ENCODE measurements at regions not wholly inside any gene's neighbourhood (a gene's known extent, or its start where the extent isn't known, plus 50 kb on each side); places are given as distances from the start of the nearest gene placed in this dataset.

DNA sequence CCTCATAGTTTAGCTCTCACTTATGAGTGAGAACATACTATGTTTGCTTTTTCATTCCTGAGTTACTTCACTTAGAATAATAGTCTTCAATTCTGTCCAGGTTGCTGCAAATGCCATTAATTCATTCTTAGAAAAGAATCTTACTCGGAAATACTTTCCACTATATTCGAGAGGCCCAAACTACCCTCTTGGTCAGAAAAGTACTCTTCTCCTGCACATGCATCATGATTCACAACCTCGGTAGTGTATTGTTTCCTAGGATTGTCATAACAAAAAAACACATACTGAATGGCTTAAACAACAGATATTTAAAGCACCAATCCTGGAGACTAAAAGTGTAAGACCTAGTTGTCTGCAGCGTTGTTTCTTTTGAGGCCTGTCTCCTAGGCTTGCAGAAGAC is 364.0 kb upstream of the SLC14A2 start:
- Histone ChIP-seq H3K4me3 (no peak overlapping the region), H3K36me3 (no peaks in the 10 kb centered on the region), H3K27ac (no peak overlapping the region), H3K4me1 (peaks cover 0 to 26% (median 7%) of the 10 kb centered on the region in 6 donors), H3K9me3 (no peaks in the 10 kb centered on the region), H3K27me3 (replicated peaks in 1 of 7) (no peaks in the 10 kb centered on the region)
- WGBS, 5 donors, result 86 to 96% (median 91%) methylated on average over 4 of the region's 4 CpGs
- intact Hi-C loops (cut with DNase I; ENCODE audit: low total_unique reads), result no loop called here
- TF ChIP-seq POLR2A (IDR thresholded peaks at IDR 0.05), result no peak
- no peak for TF ChIP-seq POLR2AphosphoS5 (IDR thresholded peaks at IDR 0.05)
- TF ChIP-seq, protein P1, sequence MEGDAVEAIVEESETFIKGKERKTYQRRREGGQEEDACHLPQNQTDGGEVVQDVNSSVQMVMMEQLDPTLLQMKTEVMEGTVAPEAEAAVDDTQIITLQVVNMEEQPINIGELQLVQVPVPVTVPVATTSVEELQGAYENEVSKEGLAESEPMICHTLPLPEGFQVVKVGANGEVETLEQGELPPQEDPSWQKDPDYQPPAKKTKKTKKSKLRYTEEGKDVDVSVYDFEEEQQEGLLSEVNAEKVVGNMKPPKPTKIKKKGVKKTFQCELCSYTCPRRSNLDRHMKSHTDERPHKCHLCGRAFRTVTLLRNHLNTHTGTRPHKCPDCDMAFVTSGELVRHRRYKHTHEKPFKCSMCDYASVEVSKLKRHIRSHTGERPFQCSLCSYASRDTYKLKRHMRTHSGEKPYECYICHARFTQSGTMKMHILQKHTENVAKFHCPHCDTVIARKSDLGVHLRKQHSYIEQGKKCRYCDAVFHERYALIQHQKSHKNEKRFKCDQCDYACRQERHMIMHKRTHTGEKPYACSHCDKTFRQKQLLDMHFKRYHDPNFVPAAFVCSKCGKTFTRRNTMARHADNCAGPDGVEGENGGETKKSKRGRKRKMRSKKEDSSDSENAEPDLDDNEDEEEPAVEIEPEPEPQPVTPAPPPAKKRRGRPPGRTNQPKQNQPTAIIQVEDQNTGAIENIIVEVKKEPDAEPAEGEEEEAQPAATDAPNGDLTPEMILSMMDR (IDR thresholded peaks at IDR 0.05 in 8 of 11, conservative IDR thresholded peaks at IDR 0.05 in 3 of 11), result no peak
- no peak for DNase-seq

DNA sequence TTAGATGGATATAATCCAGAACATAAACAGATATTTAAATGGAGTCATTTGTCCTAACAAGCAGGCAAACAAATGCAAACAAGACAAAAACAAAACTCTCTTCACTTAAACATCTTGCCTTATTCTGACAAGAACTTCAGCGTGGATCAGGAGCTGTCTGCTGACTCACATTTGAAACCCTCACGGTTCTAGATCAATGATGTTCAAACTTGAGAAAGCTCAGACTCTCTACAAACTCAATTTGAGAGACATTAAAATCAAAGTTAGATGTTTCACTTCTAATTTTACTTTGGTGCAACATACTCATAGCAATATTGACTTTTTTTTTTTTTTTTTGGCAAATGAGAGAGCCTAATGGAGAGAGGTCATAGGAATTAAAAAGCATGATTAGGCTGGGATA is 362.8 kb upstream of the SLC14A2 start:
- WGBS, 5 donors, result 66 to 76% (median 72%) methylated on average over 2 of the region's 2 CpGs
- Histone ChIP-seq H3K27ac (no peak overlapping the region), H3K27me3 (replicated peaks in 1 of 7) (no peaks in the 10 kb centered on the region), H3K36me3 (no peaks in the 10 kb centered on the region), H3K4me3 (no peak overlapping the region), H3K9me3 (no peaks in the 10 kb centered on the region), H3K4me1 (peaks cover 0 to 26% (median 7%) of the 10 kb centered on the region in 6 donors)
- TF ChIP-seq POLR2A (IDR thresholded peaks at IDR 0.05) (no peak), POLR2AphosphoS5 (IDR thresholded peaks at IDR 0.05) (no peak)
- intact Hi-C loops (cut with DNase I; ENCODE audit: low total_unique reads), result no loop called here
- no peak for DNase-seq

DNA sequence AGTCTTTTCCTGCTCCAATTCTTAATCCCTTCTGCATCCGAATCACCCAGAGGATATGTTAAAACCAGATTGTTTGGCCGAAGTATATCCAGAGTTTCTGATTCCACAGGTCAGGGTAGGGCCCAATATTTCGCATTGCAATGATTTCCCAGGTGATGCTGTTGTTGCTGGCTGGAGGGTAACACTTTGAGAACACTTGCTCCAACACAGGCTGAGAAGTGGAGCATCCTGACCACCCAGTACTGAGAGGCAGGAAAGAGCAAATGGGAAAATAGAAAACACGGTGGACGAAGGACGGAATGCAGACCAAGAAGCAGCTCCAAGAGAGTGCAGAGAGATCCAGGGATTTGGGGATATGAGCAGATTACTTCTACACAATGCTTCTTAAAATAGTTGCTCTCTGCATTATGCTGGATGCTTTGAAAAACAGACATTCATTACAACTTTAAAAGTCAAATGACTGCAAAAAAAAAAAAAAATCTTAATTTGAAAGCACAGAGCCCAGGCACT is 362.2 kb upstream of the SLC14A2 start:
- no peaks in the 10 kb centered on the region for H3K9me3 ChIP-seq
- H3K27ac ChIP-seq, result no peak overlapping the region
- peaks cover 0 to 23% (median 6%) of the 10 kb centered on the region in 6 donors for H3K4me1 ChIP-seq
- TF ChIP-seq, protein P1 (IDR thresholded peaks at IDR 0.05 in 8 of 11, conservative IDR thresholded peaks at IDR 0.05 in 3 of 11), result no peak
- TF ChIP-seq POLR2A (IDR thresholded peaks at IDR 0.05) (no peak), POLR2AphosphoS5 (IDR thresholded peaks at IDR 0.05) (no peak)
- no peaks in the 10 kb centered on the region for H3K36me3 ChIP-seq
- no peaks in the 10 kb centered on the region for H3K27me3 ChIP-seq (replicated peaks in 1 of 7)
- intact Hi-C loops (cut with DNase I; ENCODE audit: low total_unique reads), result no loop called here
- WGBS, 5 donors, result 84 to 92% (median 90%) methylated on average over 6 of the region's 6 CpGs
- DNase-seq, result no peak
- no peak overlapping the region for H3K4me3 ChIP-seq

GRCh38 chr18:45253973-45254708 is 361.1 kb upstream of the SLC14A2 start:
- Histone ChIP-seq H3K36me3 (no peaks in the 10 kb centered on the region), H3K4me3 (no peak overlapping the region), H3K4me1 (peaks cover 0 to 12% (median 0%) of the 10 kb centered on the region in 6 donors), H3K9me3 (no peaks in the 10 kb centered on the region), H3K27ac (no peak overlapping the region), H3K27me3 (replicated peaks in 1 of 7) (no peaks in the 10 kb centered on the region)
- 86 to 94% (median 87%) methylated on average over 5 to 6 of the region's 6 CpGs for WGBS, 5 donors
- DNase-seq, result no peak
- intact Hi-C loops (cut with DNase I; ENCODE audit: low total_unique reads), result no loop called here
- TF ChIP-seq POLR2AphosphoS5 (IDR thresholded peaks at IDR 0.05) (no peak), POLR2A (IDR thresholded peaks at IDR 0.05) (no peak)
- TF ChIP-seq, protein P1 (IDR thresholded peaks at IDR 0.05 in 8 of 11, conservative IDR thresholded peaks at IDR 0.05 in 3 of 11), result no peak
